B cell (primary cell): ENCODE measurements at regions not wholly inside any gene's neighbourhood (a gene's known extent, or its start where the extent isn't known, plus 50 kb on each side); places are given as distances from the start of the nearest gene placed in this dataset.

Source experiments
- EZH2 ChIP-seq: IDR thresholded peaks from 2 replicates; pipeline ENCODE4 v1.6.1; 2012; ENCODE audit warnings: borderline replicate concordance, low read depth, mild to moderate bottlenecking, moderate library complexity, low read length; ENCODE audit not compliant: insufficient read depth, poor library complexity, severe bottlenecking
- TF ChIP-seq, protein P1 (sequence below): fragments of 200-600 bp; IDR thresholded peaks from one replicate; pipeline ENCODE4 v1.8.0; 2022; ENCODE audit warnings: antibody characterized with exemption, mild to moderate bottlenecking

DNA sequence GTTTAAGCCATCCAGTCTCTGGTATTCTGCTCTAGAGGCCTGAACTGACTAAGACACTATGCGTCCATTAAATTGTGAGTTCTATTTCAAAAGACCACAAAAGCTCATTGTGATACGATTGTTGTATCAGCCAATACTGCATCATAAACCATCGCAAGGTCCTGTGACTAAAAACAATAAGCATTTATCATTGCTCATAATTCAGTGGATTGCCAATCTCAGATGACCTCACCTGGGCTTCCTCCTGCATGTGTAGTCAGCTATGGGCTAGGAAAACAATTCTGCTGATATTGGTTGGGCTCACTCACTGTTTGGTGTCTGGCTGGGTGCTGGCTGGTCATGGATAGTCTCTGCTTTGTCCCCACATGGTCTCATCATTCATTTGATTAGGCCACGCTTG, 592.7 kb upstream of the BTBD3 start:
- TF ChIP-seq, protein P1, sequence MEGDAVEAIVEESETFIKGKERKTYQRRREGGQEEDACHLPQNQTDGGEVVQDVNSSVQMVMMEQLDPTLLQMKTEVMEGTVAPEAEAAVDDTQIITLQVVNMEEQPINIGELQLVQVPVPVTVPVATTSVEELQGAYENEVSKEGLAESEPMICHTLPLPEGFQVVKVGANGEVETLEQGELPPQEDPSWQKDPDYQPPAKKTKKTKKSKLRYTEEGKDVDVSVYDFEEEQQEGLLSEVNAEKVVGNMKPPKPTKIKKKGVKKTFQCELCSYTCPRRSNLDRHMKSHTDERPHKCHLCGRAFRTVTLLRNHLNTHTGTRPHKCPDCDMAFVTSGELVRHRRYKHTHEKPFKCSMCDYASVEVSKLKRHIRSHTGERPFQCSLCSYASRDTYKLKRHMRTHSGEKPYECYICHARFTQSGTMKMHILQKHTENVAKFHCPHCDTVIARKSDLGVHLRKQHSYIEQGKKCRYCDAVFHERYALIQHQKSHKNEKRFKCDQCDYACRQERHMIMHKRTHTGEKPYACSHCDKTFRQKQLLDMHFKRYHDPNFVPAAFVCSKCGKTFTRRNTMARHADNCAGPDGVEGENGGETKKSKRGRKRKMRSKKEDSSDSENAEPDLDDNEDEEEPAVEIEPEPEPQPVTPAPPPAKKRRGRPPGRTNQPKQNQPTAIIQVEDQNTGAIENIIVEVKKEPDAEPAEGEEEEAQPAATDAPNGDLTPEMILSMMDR, result no peak
- no peak for TF ChIP-seq EZH2
